Natural killer cell treated with Interleukin-12 subunit alpha and Interleukin-12 subunit beta and Interleukin-15 and Interleukin-18, amount 100 ng/mL, for 72 hours (primary cell): ENCODE measurements at regions not wholly inside any gene's neighbourhood (a gene's known extent, or its start where the extent isn't known, plus 50 kb on each side); places are given as distances from the start of the nearest gene placed in this dataset.

ENCODE experiments used
- ATAC-seq, 2 donors: fragments of 150-1000 bp; cut with Tn5 transposase in 1 of 2; sonication (Bioruptor Pico), chemical (Tn5 transposase) in 1 of 2; 2 replicates each; pipeline ENCODE4 v1.10.0; 2021
- DNase-seq: peaks from one replicate; pipeline ENCODE4 v3.0.0; 2022; ENCODE audit warnings: low spot score
- H3K27ac Mint-ChIP-seq, 2 donors: 1 replicate in 1 of 2; 2 replicates in 1 of 2; pipeline ENCODE4 v1.8.0; 2022; ENCODE audit warnings: mixed read lengths in 2 of 2, mild to moderate bottlenecking in 1 of 2, moderate library complexity in 1 of 2
- H3K27me3 Mint-ChIP-seq, 2 donors: 1 replicate in 1 of 2; 2 replicates in 1 of 2; pipeline ENCODE4 v1.8.0; 2022; ENCODE audit warnings: mixed read lengths in 2 of 2
- H3K36me3 Mint-ChIP-seq: one replicate; pipeline ENCODE4 v1.8.0; 2022; ENCODE audit warnings: mixed read lengths
- H3K4me1 Mint-ChIP-seq, 2 donors: 1 replicate in 1 of 2; 2 replicates in 1 of 2; pipeline ENCODE4 v1.8.0; 2022; ENCODE audit warnings: low read depth in 2 of 2, mixed read lengths in 2 of 2, mild to moderate bottlenecking in 1 of 2
- H3K4me3 Mint-ChIP-seq: one replicate; pipeline ENCODE4 v1.8.0; 2022; ENCODE audit warnings: mixed read lengths
- H3K9me3 Mint-ChIP-seq: 2 replicates; pipeline ENCODE4 v1.8.0; 2022; ENCODE audit warnings: mixed read lengths

- no peaks in the 10 kb centered on the region for H3K27me3 Mint-ChIP-seq
- no peak for DNase-seq
- H3K4me1 Mint-ChIP-seq, result no peaks in the 10 kb centered on the region
- no peak for ATAC-seq
- H3K27ac Mint-ChIP-seq, result no peak overlapping the region
- no peaks in the 10 kb centered on the region for H3K36me3 Mint-ChIP-seq
- no peaks in the 10 kb centered on the region for H3K9me3 Mint-ChIP-seq
- no peak overlapping the region for H3K4me3 Mint-ChIP-seq
Observed at GRCh38 chr18:67108894-67109293, 407.6 kb downstream of the DSEL start.

- H3K27ac Mint-ChIP-seq, result no peak overlapping the region
- DNase-seq (no peak), ATAC-seq (no peak)
- no peaks in the 10 kb centered on the region for H3K27me3 Mint-ChIP-seq
- H3K4me3 Mint-ChIP-seq, result no peak overlapping the region
- H3K9me3 Mint-ChIP-seq, result peaks cover 8% of the 10 kb centered on the region
- no peaks in the 10 kb centered on the region for H3K36me3 Mint-ChIP-seq
- H3K4me1 Mint-ChIP-seq, result no peaks in the 10 kb centered on the region
Observed at GRCh38 chr18:67104700-67105284, 411.7 kb downstream of the DSEL start.

GRCh38 chr18:67094123-67094522 lies 422.4 kb downstream of the DSEL start:
- Mint-ChIP-seq H3K4me1 (no peaks in the 10 kb centered on the region), H3K4me3 (no peak overlapping the region), H3K27me3 (no peaks in the 10 kb centered on the region), H3K27ac (no peak overlapping the region), H3K36me3 (no peaks in the 10 kb centered on the region), H3K9me3 (peaks cover 4% of the 10 kb centered on the region)
- no peak for DNase-seq
- ATAC-seq, result no peak

DNA sequence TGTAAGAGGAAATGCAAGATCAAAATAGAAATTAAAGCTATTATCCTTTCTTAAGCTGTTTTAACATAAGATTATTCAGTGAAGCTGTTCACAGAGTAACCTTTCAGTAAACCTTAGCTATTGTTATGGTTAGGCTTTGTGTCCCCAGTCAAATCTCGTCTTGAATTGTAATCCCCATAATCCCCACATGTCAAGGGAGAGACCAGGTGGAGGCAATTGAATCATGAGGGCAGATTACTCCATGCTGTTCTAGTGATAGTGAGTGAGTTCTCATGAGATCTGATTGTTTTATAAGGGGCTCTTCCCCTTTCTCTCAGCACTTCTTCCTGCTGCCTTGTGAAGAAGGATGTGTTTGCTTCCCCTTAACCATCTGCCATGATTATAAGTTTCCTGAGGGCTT lies 424.4 kb downstream of the DSEL start:
- H3K27me3 Mint-ChIP-seq, result no peaks in the 10 kb centered on the region
- peaks cover 8% of the 10 kb centered on the region for H3K9me3 Mint-ChIP-seq
- H3K36me3 Mint-ChIP-seq, result no peaks in the 10 kb centered on the region
- H3K27ac Mint-ChIP-seq, result no peak overlapping the region
- H3K4me3 Mint-ChIP-seq, result no peak overlapping the region
- DNase-seq, result no peak
- ATAC-seq, result no peak
- H3K4me1 Mint-ChIP-seq, result no peaks in the 10 kb centered on the region

DNA sequence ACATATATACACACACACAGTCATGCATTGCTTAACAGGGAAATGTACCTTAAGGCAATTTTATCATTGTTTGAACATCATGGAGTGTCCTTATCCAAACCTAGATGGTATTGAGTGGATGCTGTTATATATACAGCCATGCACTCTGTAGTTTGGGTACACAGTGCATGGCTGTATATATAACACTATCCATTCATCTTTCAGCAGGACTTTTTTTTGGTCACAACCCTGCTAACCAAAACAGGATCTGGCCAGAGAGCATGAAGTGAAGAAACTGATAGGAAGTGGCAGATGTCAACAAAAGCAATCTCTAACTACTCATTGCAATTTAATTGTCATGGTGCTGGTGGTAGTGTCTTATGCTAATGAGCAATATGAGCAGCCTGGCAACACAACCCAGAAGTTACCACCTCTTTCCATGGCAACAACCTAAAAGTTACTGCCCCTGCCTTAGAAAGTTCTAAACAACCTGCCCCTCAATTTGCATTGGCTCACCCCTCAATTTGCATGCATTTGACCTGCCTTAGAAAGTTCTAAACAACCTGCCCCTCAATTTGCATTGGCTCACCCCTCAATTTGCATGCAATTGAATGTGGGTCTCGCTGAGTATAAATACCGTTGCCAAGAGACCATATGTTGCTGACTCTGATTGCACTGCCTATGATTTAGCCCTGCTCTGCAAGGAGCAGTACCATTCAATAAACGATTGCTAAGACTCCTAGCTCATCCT lies 434.9 kb downstream of the DSEL start:
- ATAC-seq (no peak), DNase-seq (no peak)
- no peak overlapping the region for H3K4me3 Mint-ChIP-seq
- H3K27me3 Mint-ChIP-seq, result no peaks in the 10 kb centered on the region
- H3K27ac Mint-ChIP-seq, result no peak overlapping the region
- no peaks in the 10 kb centered on the region for H3K4me1 Mint-ChIP-seq
- no peaks in the 10 kb centered on the region for H3K9me3 Mint-ChIP-seq
- no peaks in the 10 kb centered on the region for H3K36me3 Mint-ChIP-seq

DNA sequence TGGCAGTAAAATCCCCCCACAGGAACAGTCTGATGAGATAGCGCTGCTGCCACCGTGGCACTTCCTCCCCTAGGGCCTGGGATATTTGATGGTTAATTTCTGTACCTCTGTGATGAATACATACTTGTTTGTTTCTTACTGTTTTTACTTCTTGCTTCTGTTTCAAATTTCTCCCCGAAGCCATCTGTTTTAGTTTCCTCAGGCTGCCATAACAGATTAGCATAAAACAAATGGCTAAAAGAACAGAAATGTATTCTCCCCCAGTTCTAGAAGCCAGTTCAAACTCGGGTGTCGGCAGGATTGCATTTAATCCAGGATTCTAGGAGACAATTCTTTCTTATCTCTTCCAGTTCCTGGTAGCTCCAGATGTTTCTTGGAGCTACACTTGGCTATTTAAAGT lies 435.9 kb downstream of the DSEL start:
- no peaks in the 10 kb centered on the region for H3K27me3 Mint-ChIP-seq
- H3K36me3 Mint-ChIP-seq, result no peaks in the 10 kb centered on the region
- H3K4me1 Mint-ChIP-seq, result no peaks in the 10 kb centered on the region
- peaks cover 5% of the 10 kb centered on the region for H3K9me3 Mint-ChIP-seq
- DNase-seq, result no peak
- no peak overlapping the region for H3K27ac Mint-ChIP-seq
- ATAC-seq, result no peak
- no peak overlapping the region for H3K4me3 Mint-ChIP-seq

- Mint-ChIP-seq H3K4me1 (no peaks in the 10 kb centered on the region), H3K27me3 (no peaks in the 10 kb centered on the region), H3K27ac (no peak overlapping the region), H3K9me3 (peaks cover 5% of the 10 kb centered on the region), H3K4me3 (no peak overlapping the region), H3K36me3 (no peaks in the 10 kb centered on the region)
- no peak for ATAC-seq
- DNase-seq, result no peak
Observed at GRCh38 chr18:67074309-67074708, 442.2 kb downstream of the DSEL start.

DNA sequence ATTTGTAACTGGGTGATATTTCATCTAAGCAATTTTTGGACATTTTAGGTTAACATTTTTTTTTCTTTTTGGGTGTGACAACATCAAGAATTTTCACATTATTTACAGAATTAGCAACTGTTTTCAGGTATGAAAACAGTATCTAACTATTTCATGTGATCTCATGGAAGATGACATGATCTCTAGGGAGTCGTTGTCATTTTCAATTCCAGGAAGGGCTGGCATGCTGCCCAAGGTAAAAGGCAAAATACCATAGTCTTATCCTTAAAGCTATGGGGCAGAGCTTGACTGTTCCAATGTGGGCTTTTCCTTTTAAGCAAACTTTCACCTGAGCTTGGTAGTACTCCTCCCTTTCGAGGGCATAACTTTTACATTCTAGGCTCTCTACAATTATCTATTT lies 443.7 kb downstream of the DSEL start:
- H3K4me3 Mint-ChIP-seq, result no peak overlapping the region
- H3K27ac Mint-ChIP-seq, result no peak overlapping the region

DNA sequence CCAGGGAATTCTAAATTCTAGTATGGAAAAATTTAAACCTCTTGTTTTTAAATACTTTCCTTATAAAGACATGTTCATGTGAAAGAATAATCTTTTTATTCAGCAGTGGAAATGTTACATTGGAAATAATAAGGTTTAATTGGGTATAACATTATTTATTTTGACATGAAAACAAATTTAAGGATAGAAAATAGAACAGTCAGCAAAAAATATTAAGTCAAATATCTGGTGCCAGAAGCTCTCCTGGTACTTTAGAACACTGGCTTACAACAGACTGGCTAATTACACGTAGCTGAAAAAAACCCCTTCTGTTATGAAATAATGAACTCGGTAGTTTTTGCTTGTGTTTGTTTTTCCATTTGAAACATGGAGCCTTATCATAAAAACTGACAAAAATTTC lies 447.9 kb downstream of the DSEL start:
- H3K36me3 Mint-ChIP-seq, result no peaks in the 10 kb centered on the region
- H3K4me3 Mint-ChIP-seq, result no peak overlapping the region
- H3K4me1 Mint-ChIP-seq, result no peaks in the 10 kb centered on the region
- no peaks in the 10 kb centered on the region for H3K27me3 Mint-ChIP-seq
- peaks cover 4% of the 10 kb centered on the region for H3K9me3 Mint-ChIP-seq
- no peak overlapping the region for H3K27ac Mint-ChIP-seq
- no peak for DNase-seq
- ATAC-seq, result no peak

More for the DNA sequence above, 443.7 kb downstream of the DSEL start:
- Mint-ChIP-seq H3K4me1 (no peaks in the 10 kb centered on the region), H3K36me3 (no peaks in the 10 kb centered on the region), H3K9me3 (peaks cover 5% of the 10 kb centered on the region), H3K27me3 (no peaks in the 10 kb centered on the region)
- DNase-seq (no peak), ATAC-seq (no peak)

GRCh38 chr18:67047334-67047733 lies 443.4 kb upstream of the CDH19 start:
- DNase-seq, result no peak
- no peak overlapping the region for H3K4me3 Mint-ChIP-seq
- H3K27ac Mint-ChIP-seq, result no peak overlapping the region
- H3K9me3 Mint-ChIP-seq, result peaks cover 13% of the 10 kb centered on the region
- H3K4me1 Mint-ChIP-seq, result no peaks in the 10 kb centered on the region
- H3K27me3 Mint-ChIP-seq, result no peaks in the 10 kb centered on the region
- H3K36me3 Mint-ChIP-seq, result no peaks in the 10 kb centered on the region
- no peak for ATAC-seq

- Mint-ChIP-seq H3K4me1 (no peaks in the 10 kb centered on the region), H3K27ac (no peak overlapping the region), H3K4me3 (no peak overlapping the region), H3K27me3 (no peaks in the 10 kb centered on the region), H3K9me3 (peaks cover 13% of the 10 kb centered on the region), H3K36me3 (no peaks in the 10 kb centered on the region)
- no peak for DNase-seq
- ATAC-seq, result no peak
Observed at GRCh38 chr18:67043276-67043675, 439.4 kb upstream of the CDH19 start.

GRCh38 chr18:67041334-67041733 lies 437.4 kb upstream of the CDH19 start:
- H3K4me3 Mint-ChIP-seq, result no peak overlapping the region
- no peak overlapping the region for H3K27ac Mint-ChIP-seq
- no peaks in the 10 kb centered on the region for H3K27me3 Mint-ChIP-seq
- no peaks in the 10 kb centered on the region for H3K36me3 Mint-ChIP-seq
- no peak for DNase-seq
- H3K4me1 Mint-ChIP-seq, result no peaks in the 10 kb centered on the region
- ATAC-seq, result no peak
- peaks cover 9% of the 10 kb centered on the region for H3K9me3 Mint-ChIP-seq

- Mint-ChIP-seq H3K4me3 (no peak overlapping the region), H3K4me1 (no peaks in the 10 kb centered on the region), H3K9me3 (peaks cover 9% of the 10 kb centered on the region), H3K36me3 (peaks cover 5% of the 10 kb centered on the region), H3K27me3 (no peaks in the 10 kb centered on the region), H3K27ac (no peak overlapping the region)
- ATAC-seq (no peak), DNase-seq (no peak)
Observed at GRCh38 chr18:67035026-67035425, 431.1 kb upstream of the CDH19 start.

DNA sequence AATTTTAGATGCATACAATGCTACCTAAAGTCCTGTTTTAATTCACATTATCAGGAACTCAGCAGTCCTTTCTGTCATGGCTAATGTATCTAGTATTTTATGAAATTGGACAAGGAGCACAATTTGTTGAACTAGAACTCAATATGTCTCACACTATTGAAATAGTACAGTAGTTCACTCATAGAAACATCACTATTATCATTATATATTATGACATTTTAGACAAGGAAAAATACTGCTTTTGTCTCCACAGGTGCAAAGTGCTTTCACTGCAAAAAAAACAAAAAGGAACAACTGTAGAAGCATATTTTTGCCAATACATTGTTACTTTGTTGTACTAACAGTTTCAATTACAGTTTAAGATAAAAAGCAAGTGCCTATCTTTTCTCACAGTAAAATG lies 419.2 kb upstream of the CDH19 start:
- no peak for ATAC-seq
- Mint-ChIP-seq H3K27ac (no peak overlapping the region), H3K4me1 (no peaks in the 10 kb centered on the region), H3K27me3 (no peaks in the 10 kb centered on the region), H3K4me3 (no peak overlapping the region), H3K36me3 (no peaks in the 10 kb centered on the region), H3K9me3 (peaks cover 7% of the 10 kb centered on the region)
- DNase-seq, result no peak

GRCh38 chr18:67010919-67011318 lies 407.0 kb upstream of the CDH19 start:
- Mint-ChIP-seq H3K27ac (no peak overlapping the region), H3K4me3 (no peak overlapping the region), H3K36me3 (no peaks in the 10 kb centered on the region), H3K27me3 (no peaks in the 10 kb centered on the region), H3K4me1 (no peaks in the 10 kb centered on the region), H3K9me3 (no peaks in the 10 kb centered on the region)
- ATAC-seq (no peak), DNase-seq (no peak)
